OCI-LY3 (cell line): ENCODE measurements at regions not wholly inside any gene's neighbourhood (a gene's known extent, or its start where the extent isn't known, plus 50 kb on each side); places are given as distances from the start of the nearest gene placed in this dataset.

Experiments
- EZH2phosphoT487 ChIP-seq: fragments of 200-600 bp; shearing (Covaris generic); IDR thresholded peaks from 2 replicates; pipeline ENCODE4 v1.6.1; 2018; ENCODE audit warnings: antibody characterized with exemption, mixed run types, low read depth
- TF ChIP-seq, protein P1 (sequence below): fragments of 200-600, 300-600 bp; sonication (generic); IDR thresholded peaks from 2 replicates; pipeline ENCODE4 v1.5.1; 2014; ENCODE audit warnings: antibody characterized with exemption, low read length, low read depth

DNA sequence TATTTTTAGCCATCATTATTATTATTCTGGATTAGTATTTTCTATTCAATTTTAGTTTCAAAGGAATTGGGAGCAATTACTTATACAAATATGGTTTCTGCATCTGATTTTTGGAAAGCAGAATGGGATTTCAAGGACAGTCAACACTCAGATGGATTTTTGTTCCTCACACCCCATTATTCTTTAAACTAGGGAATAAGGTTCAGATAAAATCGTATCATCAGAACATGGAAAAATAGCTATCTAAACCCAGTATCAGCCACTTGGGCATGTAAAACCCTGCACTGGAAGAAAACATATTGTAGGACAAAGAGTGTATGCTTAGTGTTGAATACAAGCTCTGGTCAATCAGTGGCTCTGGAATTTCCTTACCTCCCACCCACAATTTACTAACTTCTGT is 452.5 kb downstream of the ZNF516 start:
- TF ChIP-seq, protein P1, sequence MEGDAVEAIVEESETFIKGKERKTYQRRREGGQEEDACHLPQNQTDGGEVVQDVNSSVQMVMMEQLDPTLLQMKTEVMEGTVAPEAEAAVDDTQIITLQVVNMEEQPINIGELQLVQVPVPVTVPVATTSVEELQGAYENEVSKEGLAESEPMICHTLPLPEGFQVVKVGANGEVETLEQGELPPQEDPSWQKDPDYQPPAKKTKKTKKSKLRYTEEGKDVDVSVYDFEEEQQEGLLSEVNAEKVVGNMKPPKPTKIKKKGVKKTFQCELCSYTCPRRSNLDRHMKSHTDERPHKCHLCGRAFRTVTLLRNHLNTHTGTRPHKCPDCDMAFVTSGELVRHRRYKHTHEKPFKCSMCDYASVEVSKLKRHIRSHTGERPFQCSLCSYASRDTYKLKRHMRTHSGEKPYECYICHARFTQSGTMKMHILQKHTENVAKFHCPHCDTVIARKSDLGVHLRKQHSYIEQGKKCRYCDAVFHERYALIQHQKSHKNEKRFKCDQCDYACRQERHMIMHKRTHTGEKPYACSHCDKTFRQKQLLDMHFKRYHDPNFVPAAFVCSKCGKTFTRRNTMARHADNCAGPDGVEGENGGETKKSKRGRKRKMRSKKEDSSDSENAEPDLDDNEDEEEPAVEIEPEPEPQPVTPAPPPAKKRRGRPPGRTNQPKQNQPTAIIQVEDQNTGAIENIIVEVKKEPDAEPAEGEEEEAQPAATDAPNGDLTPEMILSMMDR = no peak
- no peak for TF ChIP-seq EZH2phosphoT487
